NCI-H82 treated with DMSO at 0.1 percent for 48 hours (cell line): ENCODE measurements at regions not wholly inside any gene's neighbourhood (a gene's known extent, or its start where the extent isn't known, plus 50 kb on each side); places are given as distances from the start of the nearest gene placed in this dataset.

ENCODE experiments used
- DNase-seq: peaks from one replicate; lab custom pipeline; 2025; ENCODE audit not compliant: unreplicated experiment; lab: John Stamatoyannopoulos, UW

GRCh38 chr11:131118247-131118646, 202.0 kb upstream of the SNX19 start:
- no peak for DNase-seq

- no peak for DNase-seq
Measured at GRCh38 chr11:131121426-131122333, 205.4 kb upstream of the SNX19 start.

GRCh38 chr11:131122448-131122847, 206.2 kb upstream of the SNX19 start:
- no peak for DNase-seq

- DNase-seq = no peak
Measured at GRCh38 chr11:131129474-131129873, 213.2 kb upstream of the SNX19 start.

GRCh38 chr11:131135611-131136010, 219.3 kb upstream of the SNX19 start:
- no peak for DNase-seq

GRCh38 chr11:131136486-131136885, 220.2 kb upstream of the SNX19 start:
- no peak for DNase-seq

- no peak for DNase-seq
Measured at GRCh38 chr11:131137046-131137445, 220.8 kb upstream of the SNX19 start.

- DNase-seq = peak; percentile 6
Measured at GRCh38 chr11:131138731-131139130, 222.5 kb upstream of the SNX19 start.

- no peak for DNase-seq
Measured at GRCh38 chr11:131145791-131146190, 224.6 kb upstream of the NTM start.

GRCh38 chr11:131146827-131147490, 223.5 kb upstream of the NTM start:
- no peak for DNase-seq

- no peak for DNase-seq
Measured at GRCh38 chr11:131154351-131154750, 216.1 kb upstream of the NTM start.

- no peak for DNase-seq
Measured at GRCh38 chr11:131157678-131158077, 212.7 kb upstream of the NTM start.

GRCh38 chr11:131160846-131161245, 209.6 kb upstream of the NTM start:
- DNase-seq = no peak

- DNase-seq = no peak
Measured at GRCh38 chr11:131163613-131164012, 206.8 kb upstream of the NTM start.

- DNase-seq = no peak
Measured at GRCh38 chr11:131165036-131165435, 205.4 kb upstream of the NTM start.

GRCh38 chr11:131168839-131169713, 201.3 kb upstream of the NTM start:
- no peak for DNase-seq

- DNase-seq = no peak
Measured at GRCh38 chr11:131172011-131172410, 198.4 kb upstream of the NTM start.

- DNase-seq = peak; percentile 4
Measured at GRCh38 chr11:131178020-131178419, 192.4 kb upstream of the NTM start.

GRCh38 chr11:131178596-131178995, 191.8 kb upstream of the NTM start:
- DNase-seq = no peak

- no peak for DNase-seq
Measured at GRCh38 chr11:131179836-131180235, 190.6 kb upstream of the NTM start.

GRCh38 chr11:131185915-131186314, 184.5 kb upstream of the NTM start:
- DNase-seq = no peak
